DND-41 (cell line): ENCODE measurements at regions not wholly inside any gene's neighbourhood (a gene's known extent, or its start where the extent isn't known, plus 50 kb on each side); places are given as distances from the start of the nearest gene placed in this dataset.

ENCODE experiments used
- EZH2 ChIP-seq: IDR thresholded peaks from 3 replicates; pipeline ENCODE4 v1.6.1; 2012; ENCODE audit warnings: borderline replicate concordance, low read depth, mild to moderate bottlenecking, moderate library complexity, low read length, inconsistent platforms; ENCODE audit not compliant: severe bottlenecking
- TF ChIP-seq, protein P1 (sequence below): IDR thresholded peaks from 2 replicates; pipeline ENCODE4 v1.5.1; 2012; ENCODE audit warnings: borderline replicate concordance, low read length, moderate library complexity, mild to moderate bottlenecking; ENCODE audit not compliant: poor library complexity, severe bottlenecking; ENCODE audit errors: extremely low read depth

DNA sequence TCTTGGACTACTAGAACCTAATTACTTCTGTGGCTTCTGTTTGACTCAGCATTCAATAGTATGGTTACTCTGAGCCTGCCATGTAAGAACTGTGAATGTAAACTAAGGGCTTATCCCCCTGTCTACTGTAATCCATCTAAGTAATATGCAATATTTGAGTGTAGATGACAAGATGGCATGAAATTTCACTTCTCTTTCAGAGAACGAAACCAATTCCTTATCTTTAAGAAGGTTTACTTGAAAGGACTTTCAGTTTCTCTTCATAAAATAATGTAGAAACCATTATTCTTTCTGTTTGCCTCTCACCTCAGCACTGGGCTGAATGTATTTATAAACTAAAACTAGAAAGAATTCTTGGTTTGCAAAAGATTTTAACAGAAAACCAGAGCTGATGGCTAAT is 60.4 kb upstream of the ARID2 start:
- TF ChIP-seq, protein P1, sequence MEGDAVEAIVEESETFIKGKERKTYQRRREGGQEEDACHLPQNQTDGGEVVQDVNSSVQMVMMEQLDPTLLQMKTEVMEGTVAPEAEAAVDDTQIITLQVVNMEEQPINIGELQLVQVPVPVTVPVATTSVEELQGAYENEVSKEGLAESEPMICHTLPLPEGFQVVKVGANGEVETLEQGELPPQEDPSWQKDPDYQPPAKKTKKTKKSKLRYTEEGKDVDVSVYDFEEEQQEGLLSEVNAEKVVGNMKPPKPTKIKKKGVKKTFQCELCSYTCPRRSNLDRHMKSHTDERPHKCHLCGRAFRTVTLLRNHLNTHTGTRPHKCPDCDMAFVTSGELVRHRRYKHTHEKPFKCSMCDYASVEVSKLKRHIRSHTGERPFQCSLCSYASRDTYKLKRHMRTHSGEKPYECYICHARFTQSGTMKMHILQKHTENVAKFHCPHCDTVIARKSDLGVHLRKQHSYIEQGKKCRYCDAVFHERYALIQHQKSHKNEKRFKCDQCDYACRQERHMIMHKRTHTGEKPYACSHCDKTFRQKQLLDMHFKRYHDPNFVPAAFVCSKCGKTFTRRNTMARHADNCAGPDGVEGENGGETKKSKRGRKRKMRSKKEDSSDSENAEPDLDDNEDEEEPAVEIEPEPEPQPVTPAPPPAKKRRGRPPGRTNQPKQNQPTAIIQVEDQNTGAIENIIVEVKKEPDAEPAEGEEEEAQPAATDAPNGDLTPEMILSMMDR = no peak
- no peak for TF ChIP-seq EZH2
